Endothelial cell of umbilical vein (primary cell): ENCODE measurements at regions not wholly inside any gene's neighbourhood (a gene's known extent, or its start where the extent isn't known, plus 50 kb on each side); places are given as distances from the start of the nearest gene placed in this dataset.

ENCODE experiments used
- BruUV-seq: library from RNA; stranded (reverse); fragments of 400-500 nt; replicated peaks from 2 replicates; lab custom pipeline; 2021; lab: Mats Ljungman, UMichigan
- CTCF ChIA-PET: fragments of 300-600, 350-600 bp; sonication (Branson Sonifier 250); formaldehyde crosslinking; loops from one replicate; lab custom pipeline; 2021; ENCODE audit warnings: antibody characterized with exemption, inconsistent platforms; lab: Charles Lee
- POLR2A ChIA-PET: fragments of 300-600, 350-600 bp; sonication (Branson Sonifier 250); formaldehyde crosslinking; loops from one replicate; lab custom pipeline; 2021; ENCODE audit warnings: antibody characterized with exemption, inconsistent platforms; lab: Charles Lee
- DNase-seq: peaks from one replicate; pipeline ENCODE4 v3.0.0-alpha.2; 2011; ENCODE audit warnings: low read depth, low spot score
- FAIRE-seq: peaks from 2 replicates; lab custom pipeline; 2011; peaks lifted over from hg19 to GRCh38; lab: Jason Lieb, UNC
- H2AFZ ChIP-seq: 2 replicates; pipeline ENCODE4 v1.6.0; 2012; ENCODE audit warnings: low read depth, low read length, control low read depth, inconsistent platforms
- H3K27ac ChIP-seq: 2 replicates; pipeline ENCODE4 v1.5.1; 2011; ENCODE audit warnings: low read depth, mild to moderate bottlenecking, control low read depth, low read length, moderate library complexity; ENCODE audit not compliant: insufficient read depth
- H3K27me3 ChIP-seq, 2 experiments: 2 replicates each; pipeline versions ENCODE4 v1.6.0 to v1.6.1; 2011; ENCODE audit warnings: low read length in 2 of 2, mixed read lengths in 1 of 2; ENCODE audit not compliant: control insufficient read depth in 2 of 2, insufficient read depth in 2 of 2
- H3K36me3 ChIP-seq, 2 experiments: 2 replicates in 1 of 2; 3 replicates in 1 of 2; pipeline ENCODE4 v1.5.1; 2011; ENCODE audit warnings: low read length in 2 of 2, mild to moderate bottlenecking in 1 of 2, moderate library complexity in 1 of 2; ENCODE audit not compliant: control insufficient read depth in 2 of 2, insufficient read depth in 2 of 2; ENCODE audit errors: extremely low read depth in 1 of 2
- H3K4me1 ChIP-seq: 3 replicates; pipeline ENCODE4 v1.5.1; 2011; ENCODE audit warnings: mild to moderate bottlenecking, low read length; ENCODE audit not compliant: control insufficient read depth, insufficient read depth; ENCODE audit errors: extremely low read depth
- H3K4me2 ChIP-seq: 2 replicates; pipeline ENCODE4 v1.6.1; 2011; ENCODE audit warnings: low read length, control low read depth, mixed read lengths; ENCODE audit not compliant: insufficient read depth
- H3K4me3 ChIP-seq, 3 experiments: fragments of 200-600 bp in 1 of 3; sonication (generic), shearing (Covaris generic) in 1 of 3; replicated peaks in 1 of 3; 2 replicates each; pipeline ENCODE4 v1.5.1; 2011 to 2016; ENCODE audit warnings: control low read depth in 3 of 3, low read length in 3 of 3, mild to moderate bottlenecking in 2 of 3, inconsistent platforms in 1 of 3, low read depth in 1 of 3, moderate library complexity in 1 of 3; ENCODE audit not compliant: insufficient read depth in 1 of 3
- H3K79me2 ChIP-seq: 2 replicates; pipeline ENCODE4 v1.6.0; 2012; ENCODE audit warnings: low read length, inconsistent platforms; ENCODE audit not compliant: control insufficient read depth, insufficient read depth
- H3K9ac ChIP-seq: replicated peaks from 2 replicates; pipeline ENCODE3; 2011; ENCODE audit warnings: low read length, control low read depth; ENCODE audit not compliant: insufficient read depth; ENCODE audit errors: extremely low read depth
- H3K9me1 ChIP-seq: replicated peaks from 3 replicates; pipeline ENCODE4 v1.6.0; 2011; ENCODE audit warnings: mild to moderate bottlenecking, low read length; ENCODE audit not compliant: control insufficient read depth, insufficient read depth; ENCODE audit errors: extremely low read depth
- H3K9me3 ChIP-seq: replicated peaks from 2 replicates; pipeline ENCODE4 v1.5.1; 2012; ENCODE audit warnings: low read length, inconsistent platforms; ENCODE audit not compliant: control insufficient read depth, insufficient read depth
- H4K20me1 ChIP-seq: replicated peaks from 2 replicates; pipeline ENCODE3; 2011; ENCODE audit warnings: mild to moderate bottlenecking, low read length; ENCODE audit not compliant: control insufficient read depth, insufficient read depth; ENCODE audit errors: extremely low read depth
- EZH2 ChIP-seq: IDR thresholded peaks from 2 replicates; pipeline ENCODE4 v1.6.1; 2012; ENCODE audit warnings: borderline replicate concordance, low read depth, mild to moderate bottlenecking, moderate library complexity, low read length, inconsistent platforms; ENCODE audit not compliant: severe bottlenecking
- FOS ChIP-seq: IDR thresholded peaks from 2 replicates; pipeline ENCODE4 v1.6.1; 2011; ENCODE audit warnings: mild to moderate bottlenecking, low read length, moderate library complexity, borderline replicate concordance; ENCODE audit not compliant: insufficient read depth
- GATA2 ChIP-seq: IDR thresholded peaks from 2 replicates; pipeline ENCODE4 v1.7.0; 2011; ENCODE audit warnings: low read depth, mild to moderate bottlenecking, moderate library complexity, mixed read lengths, low read length; ENCODE audit not compliant: insufficient read length, insufficient read depth
- JUN ChIP-seq: IDR thresholded peaks from 2 replicates; pipeline ENCODE4 v1.6.1; 2011; ENCODE audit warnings: borderline replicate concordance, low read depth; ENCODE audit not compliant: insufficient read length, insufficient read depth
- MYC ChIP-seq: IDR thresholded peaks from one replicate; pipeline ENCODE4 v1.6.1; 2011; ENCODE audit warnings: mild to moderate bottlenecking, low read depth, low read length
- POLR2A ChIP-seq: IDR thresholded peaks from 2 replicates; pipeline ENCODE4 v1.6.1; 2012; ENCODE audit warnings: low read depth, mild to moderate bottlenecking, control low read depth, low read length
- POLR2AphosphoS5 ChIP-seq: IDR thresholded peaks from 2 replicates; pipeline ENCODE4 v1.6.1; 2012; ENCODE audit warnings: low read depth, mild to moderate bottlenecking, control low read depth, low read length, moderate library complexity; ENCODE audit not compliant: insufficient read depth
- dilution Hi-C: fragments of 300-500 bp; cut with MboI; formaldehyde crosslinking; loops from one replicate; pipeline ENCODE4 v1.15.0; 2019; ENCODE audit warnings: low sequenced_read_pairs; ENCODE audit not compliant: extremely low pct_ligation_motif_present
- intact Hi-C: fragments of 100-400 bp; cut with micrococcal nuclease; formaldehyde crosslinking; loops from one replicate; pipeline ENCODE4 v1.10.0; 2022
- TF ChIP-seq, protein P1 (sequence below), 2 donors: IDR thresholded peaks; 1 replicate in 1 of 2; 2 replicates in 1 of 2; pipeline ENCODE4 v1.5.1; 2011; ENCODE audit warnings: low read length in 2 of 2, mild to moderate bottlenecking in 2 of 2, moderate library complexity in 2 of 2, control low read depth in 1 of 2, inconsistent platforms in 1 of 2, low read depth in 1 of 2; ENCODE audit not compliant: insufficient read depth in 1 of 2; ENCODE audit errors: extremely low read depth in 1 of 2
- TF ChIP-seq, protein P2 (sequence below): IDR thresholded peaks from 2 replicates; pipeline ENCODE4 v1.6.1; 2011; ENCODE audit not compliant: insufficient read depth, insufficient read length

DNA sequence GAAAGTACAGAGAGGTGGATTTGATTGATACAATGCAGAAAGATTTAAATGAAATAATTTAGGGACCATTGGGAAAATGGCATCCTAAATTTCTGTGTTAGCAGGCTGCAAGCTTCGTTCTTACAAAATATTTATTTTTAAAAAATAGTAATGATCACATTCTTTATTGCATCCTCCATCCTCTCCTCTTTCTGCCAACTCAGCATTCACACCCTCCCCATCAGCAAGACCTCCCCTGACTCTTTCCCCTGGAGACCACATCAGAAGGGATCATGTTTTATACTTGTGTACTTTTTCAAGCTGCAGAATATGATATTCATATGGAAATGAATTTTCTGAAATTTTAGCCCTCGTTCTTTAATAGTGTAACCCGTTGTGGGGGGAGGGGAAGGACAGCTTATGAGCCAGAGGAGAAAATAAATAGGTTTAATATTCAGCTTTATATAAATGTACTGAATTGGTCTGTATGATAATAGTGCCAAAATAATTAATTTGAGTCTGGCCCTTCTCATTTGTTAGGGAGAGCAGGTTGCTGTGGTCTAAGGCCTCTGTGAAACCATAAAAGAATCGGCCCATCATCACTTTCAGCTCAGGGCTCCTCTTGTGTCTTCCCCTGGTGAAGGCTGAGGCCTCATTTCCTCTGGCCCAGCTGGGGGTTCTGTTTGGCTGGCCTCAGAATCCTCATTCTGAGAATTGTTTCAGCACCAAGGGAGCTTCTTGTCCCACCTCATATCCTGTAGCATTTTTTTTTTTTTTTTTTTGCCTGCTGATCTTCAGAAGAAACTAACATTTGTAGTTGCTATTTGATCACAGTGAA is 330.8 kb downstream of the TXNL1 start:
- no peaks in the 10 kb centered on the region for H3K27me3 ChIP-seq
- H3K9me1 ChIP-seq: no peaks in the 10 kb centered on the region
- H3K4me1 ChIP-seq: peaks cover 4% of the 10 kb centered on the region
- H3K9ac ChIP-seq: no peak overlapping the region
- no TSS peak for BruUV-seq
- dilution Hi-C loops: no loop called here
- no peak overlapping the region for H3K4me2 ChIP-seq
- TF ChIP-seq JUN (no peak), FOS (no peak), POLR2AphosphoS5 (no peak), POLR2A (no peak), EZH2 (no peak), MYC (no peak), GATA2 (no peak)
- TF ChIP-seq, protein P1, sequence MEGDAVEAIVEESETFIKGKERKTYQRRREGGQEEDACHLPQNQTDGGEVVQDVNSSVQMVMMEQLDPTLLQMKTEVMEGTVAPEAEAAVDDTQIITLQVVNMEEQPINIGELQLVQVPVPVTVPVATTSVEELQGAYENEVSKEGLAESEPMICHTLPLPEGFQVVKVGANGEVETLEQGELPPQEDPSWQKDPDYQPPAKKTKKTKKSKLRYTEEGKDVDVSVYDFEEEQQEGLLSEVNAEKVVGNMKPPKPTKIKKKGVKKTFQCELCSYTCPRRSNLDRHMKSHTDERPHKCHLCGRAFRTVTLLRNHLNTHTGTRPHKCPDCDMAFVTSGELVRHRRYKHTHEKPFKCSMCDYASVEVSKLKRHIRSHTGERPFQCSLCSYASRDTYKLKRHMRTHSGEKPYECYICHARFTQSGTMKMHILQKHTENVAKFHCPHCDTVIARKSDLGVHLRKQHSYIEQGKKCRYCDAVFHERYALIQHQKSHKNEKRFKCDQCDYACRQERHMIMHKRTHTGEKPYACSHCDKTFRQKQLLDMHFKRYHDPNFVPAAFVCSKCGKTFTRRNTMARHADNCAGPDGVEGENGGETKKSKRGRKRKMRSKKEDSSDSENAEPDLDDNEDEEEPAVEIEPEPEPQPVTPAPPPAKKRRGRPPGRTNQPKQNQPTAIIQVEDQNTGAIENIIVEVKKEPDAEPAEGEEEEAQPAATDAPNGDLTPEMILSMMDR (IDR thresholded peaks at IDR 0.05; ENCODE audit: extremely low read depth in 1 of 2, insufficient read depth in 1 of 2, low read depth in 1 of 2, low read length in 2 of 2): no peak
- TF ChIP-seq, protein P2, sequence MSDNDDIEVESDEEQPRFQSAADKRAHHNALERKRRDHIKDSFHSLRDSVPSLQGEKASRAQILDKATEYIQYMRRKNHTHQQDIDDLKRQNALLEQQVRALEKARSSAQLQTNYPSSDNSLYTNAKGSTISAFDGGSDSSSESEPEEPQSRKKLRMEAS: no peak
- H3K9me3 ChIP-seq: no peaks in the 10 kb centered on the region
- no peaks in the 10 kb centered on the region for H4K20me1 ChIP-seq
- H2AFZ ChIP-seq: no peak overlapping the region
- FAIRE-seq (no peak), DNase-seq (no peak)
- no peaks in the 10 kb centered on the region for H3K36me3 ChIP-seq
- no peak overlapping the region for H3K4me3 ChIP-seq
- POLR2A ChIA-PET: interaction anchor here (0.6 kb wide), 1 partner anchor 986 kb away, joined by 3 read pairs; no protein-coding TSS in a partner anchor
- intact Hi-C loops: no loop called here
- CTCF ChIA-PET: no interaction called here
- no peak overlapping the region for H3K27ac ChIP-seq
- H3K79me2 ChIP-seq: no peaks in the 10 kb centered on the region
